NCI-H510A (cell line): ENCODE measurements at regions not wholly inside any gene's neighbourhood (a gene's known extent, or its start where the extent isn't known, plus 50 kb on each side); places are given as distances from the start of the nearest gene placed in this dataset.

Experiments used
- DNase-seq: peaks from one replicate; lab custom pipeline; 2025; lab: John Stamatoyannopoulos, UW

DNA sequence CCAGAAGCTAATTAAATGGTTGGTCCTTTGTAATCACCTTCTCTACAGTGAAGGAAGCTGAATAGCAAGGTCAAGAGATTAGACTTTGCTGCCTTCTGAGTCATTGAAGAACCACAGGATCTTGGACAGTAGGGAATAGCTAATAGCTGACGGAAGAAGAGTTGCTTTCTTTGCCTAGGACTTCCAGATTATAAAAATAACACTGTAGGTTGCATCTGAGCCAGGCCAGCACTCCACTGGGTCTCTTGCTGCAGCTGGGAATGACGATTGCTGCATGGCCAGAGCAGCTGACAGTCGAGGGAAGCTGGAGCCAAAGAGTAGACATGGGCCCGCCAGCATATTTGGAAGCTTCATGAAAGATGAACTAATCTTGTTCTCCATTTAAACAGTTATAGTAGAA, 81.5 kb upstream of the KCNMB2 start:
- no peak for DNase-seq

DNA sequence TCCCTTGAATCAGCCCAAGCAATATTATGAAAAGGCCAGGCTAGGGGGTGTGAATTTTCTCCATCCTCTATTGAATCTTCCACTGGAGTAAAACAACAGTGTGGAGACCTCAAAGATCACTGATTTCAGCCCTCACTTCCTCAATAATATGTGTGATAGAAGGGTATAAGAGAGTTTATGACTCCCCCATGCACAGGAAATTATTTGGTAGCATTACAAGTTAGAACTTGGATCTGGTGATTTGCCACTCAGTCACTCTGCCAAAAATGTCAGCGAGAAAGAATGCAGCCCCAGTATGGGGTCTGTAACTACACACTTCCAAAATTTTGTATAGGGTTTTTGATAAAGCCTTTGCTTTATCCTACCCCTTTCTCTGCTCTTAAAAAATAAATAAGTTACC, 81.0 kb upstream of the KCNMB2 start:
- no peak for DNase-seq

DNA sequence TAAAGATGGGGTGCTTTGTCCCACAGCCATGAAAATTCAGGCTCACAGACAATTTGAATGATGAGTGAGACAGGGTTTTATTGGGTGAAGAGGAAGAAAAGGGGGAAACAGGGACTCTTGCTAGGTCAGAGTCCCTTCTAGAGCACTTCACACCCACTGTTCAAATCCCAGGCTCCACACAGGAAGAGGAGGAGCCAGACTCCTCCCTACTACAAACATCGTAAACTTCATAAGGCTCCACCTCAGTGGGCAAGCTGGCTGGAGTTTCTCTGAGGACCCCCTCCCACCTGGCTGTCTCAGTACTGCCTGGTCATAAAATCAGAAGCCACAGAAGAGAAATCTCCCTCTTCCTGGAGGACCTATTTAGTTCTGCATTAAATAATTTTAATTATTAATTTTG, 80.3 kb upstream of the KCNMB2 start:
- DNase-seq: no peak

GRCh38 chr3:178456621-178457285, 79.5 kb upstream of the KCNMB2 start:
- DNase-seq: no peak

DNA sequence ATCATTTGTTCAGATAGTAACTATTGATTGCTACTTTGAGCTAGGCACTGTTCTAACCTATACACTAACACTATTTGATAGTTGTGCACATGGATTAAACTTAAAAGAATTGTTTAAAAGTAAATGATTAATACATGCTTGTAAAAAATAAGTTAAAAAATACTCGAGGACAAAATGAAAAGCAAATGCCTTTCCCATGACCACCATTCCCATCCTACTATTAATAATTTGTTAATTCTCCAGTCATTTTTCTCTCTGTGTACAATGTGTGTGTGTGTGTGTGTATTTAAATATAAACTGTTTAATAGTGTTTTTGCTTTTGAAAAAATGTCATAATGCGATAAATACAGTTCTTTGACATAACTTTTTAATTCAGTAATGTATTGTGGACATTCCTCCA, 78.7 kb upstream of the KCNMB2 start:
- no peak for DNase-seq

DNA sequence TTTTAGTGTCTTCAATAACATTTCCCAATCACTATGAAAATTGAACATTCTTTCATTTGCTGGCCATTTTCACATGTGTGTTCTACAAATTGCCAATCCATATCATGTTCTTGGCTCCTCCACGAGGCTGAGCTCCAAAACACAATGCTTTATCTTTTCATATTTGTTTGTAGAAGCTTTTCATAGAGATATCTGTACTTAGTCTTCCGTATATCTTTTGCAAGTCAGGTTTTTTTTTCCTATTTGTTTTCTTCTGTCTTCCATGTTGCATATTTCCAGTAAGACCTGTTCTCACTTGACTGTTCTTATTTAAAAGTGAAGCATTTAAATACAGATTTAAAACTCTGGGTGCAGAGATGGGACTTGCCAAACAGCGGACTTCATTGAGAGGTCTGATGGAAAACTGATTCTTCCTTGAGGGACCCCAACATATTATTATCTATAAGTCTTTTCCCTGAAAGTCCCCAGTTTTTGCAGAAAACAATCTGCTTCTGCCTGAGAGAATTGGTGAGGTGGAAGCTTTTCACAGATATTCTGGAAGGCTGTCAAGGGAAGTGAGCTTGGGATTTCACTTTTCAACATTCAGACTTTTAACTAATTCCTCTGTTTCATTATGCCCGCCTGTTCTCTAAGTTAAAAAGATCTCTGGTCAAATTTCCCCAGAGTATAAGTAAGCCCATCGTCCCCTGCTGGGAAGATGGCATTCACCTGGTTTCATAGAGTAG, 77.8 kb upstream of the KCNMB2 start:
- DNase-seq: no peak

DNA sequence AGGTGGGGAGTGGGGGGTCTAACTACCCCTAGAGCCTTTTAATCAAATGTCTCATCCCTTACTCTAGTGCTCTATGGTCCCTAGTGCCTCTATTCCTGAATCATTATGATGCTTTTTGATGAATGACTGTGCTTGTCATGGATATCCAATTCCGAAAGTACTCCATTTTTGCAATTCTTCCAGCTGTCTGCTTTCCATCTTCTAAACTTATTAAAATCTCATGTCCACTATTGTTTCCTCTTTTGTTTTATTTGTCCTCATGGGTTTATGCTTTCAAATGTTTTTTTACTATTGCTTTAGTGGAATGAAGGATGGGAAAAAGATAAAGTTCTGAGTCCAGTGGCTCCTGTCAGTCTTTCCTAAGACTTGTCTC, 77.2 kb upstream of the KCNMB2 start:
- no peak for DNase-seq

DNA sequence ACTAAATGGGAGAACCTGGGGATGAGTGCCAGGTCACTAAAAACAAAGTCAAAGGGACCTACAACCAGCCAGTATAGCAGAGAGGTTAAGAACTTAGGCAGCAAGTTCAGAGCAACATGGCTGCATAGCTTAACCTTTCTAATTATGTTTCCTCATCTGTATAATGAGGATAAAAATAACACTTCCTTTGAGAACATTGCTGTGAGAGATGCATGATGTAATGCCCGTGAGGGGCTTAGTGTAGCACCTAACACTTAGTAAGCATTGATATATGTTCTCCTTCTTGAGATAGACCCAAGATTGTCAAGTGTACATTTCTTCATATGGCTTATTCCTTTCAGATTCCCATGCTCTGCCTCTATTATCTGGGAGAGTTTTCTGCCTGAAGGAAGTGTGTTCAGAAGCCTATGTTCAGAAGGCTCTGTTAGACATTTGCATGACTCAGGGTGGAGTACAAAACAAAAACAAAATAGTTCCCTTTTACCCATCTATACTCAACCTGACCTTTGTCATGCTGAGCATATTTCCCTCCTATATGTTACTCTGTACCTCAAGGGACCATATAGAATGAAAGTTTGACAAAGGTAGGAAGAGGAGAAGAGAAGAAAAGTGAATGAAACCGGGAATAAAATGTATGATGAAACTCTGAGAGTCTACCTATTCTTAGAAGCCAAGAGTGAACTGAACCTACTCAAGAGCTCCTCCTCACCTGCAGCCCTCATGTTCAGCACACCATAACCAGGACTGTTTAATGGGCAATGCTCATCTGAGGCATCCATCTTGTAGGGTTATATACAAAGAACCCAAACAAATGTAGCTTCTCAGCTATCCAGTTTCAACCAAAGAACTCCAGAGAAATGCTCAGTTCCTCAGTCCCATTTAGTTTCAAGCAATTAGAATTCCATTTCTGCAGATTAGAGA, 70.7 kb upstream of the KCNMB2 start:
- DNase-seq: no peak

GRCh38 chr3:178472941-178473340, 63.3 kb upstream of the KCNMB2 start:
- DNase-seq: no peak

- DNase-seq: no peak
Observed at GRCh38 chr3:178474526-178474925, 61.7 kb upstream of the KCNMB2 start.

DNA sequence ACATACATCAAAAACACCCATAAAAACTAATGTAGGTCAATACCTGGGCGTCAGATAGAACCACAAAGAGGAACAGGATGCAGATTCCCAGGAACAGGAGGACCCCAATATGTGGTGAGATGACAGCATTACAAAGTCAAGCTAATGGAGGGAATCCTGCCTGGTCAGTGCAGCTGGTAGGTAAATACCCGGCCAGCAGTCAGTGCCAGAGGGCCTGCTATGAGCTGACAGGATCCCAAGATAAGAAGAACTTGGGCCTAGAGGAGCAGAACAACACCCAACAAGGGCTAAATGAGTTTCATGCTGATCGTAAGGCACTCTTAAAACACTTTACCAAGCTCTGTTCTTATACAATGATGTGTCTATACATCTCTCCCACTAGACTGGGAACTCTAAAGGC, 61.2 kb upstream of the KCNMB2 start:
- DNase-seq: no peak

- no peak for DNase-seq
Observed at GRCh38 chr3:178476886-178477285, 59.4 kb upstream of the KCNMB2 start.

DNA sequence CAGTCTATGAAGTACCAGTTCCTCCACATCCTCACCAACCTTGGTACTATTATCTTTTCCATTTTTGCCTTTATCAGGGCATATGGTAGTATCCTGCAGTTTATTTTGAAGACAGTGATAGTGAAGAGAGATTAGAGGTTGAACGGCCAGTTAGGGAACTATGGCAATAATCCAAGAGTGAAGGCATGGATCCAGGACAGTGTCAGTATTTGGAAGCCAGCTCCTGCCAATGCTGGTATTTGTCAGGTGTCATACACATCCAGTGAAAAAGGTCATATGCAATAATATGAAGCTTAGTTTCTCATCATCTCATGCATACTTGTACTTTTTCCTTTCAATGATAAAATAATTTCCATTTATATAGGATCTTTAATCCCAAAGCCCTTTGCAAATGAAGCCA, 56.8 kb upstream of the KCNMB2 start:
- no peak for DNase-seq

DNA sequence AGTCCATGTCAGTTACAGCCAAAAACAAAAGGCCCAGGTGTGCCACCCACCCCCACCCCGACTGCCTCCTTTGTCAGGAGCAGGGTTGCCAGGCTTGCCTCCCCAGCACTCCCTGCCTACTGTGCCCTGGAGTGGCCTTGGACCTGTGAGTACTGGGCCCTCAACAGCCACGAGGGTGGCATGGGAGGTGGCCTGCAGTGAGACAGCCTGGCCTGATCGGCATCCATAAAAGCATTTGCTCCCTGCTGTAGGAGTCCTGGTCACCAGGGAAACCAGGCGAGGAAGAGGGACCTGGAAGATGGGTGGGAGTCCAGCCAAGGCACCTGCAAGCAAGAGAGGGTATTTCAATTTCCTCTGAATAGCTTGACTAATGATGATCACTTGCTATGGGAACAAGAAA, 56.4 kb upstream of the KCNMB2 start:
- DNase-seq: no peak

- DNase-seq: no peak
Observed at GRCh38 chr3:178480274-178480673, 56.0 kb upstream of the KCNMB2 start.

GRCh38 chr3:178480795-178481194, 55.4 kb upstream of the KCNMB2 start:
- DNase-seq: no peak

GRCh38 chr3:178482981-178483380, 53.3 kb upstream of the KCNMB2 start:
- no peak for DNase-seq

- no peak for DNase-seq
Observed at GRCh38 chr3:178483704-178484103, 52.5 kb upstream of the KCNMB2 start.

DNA sequence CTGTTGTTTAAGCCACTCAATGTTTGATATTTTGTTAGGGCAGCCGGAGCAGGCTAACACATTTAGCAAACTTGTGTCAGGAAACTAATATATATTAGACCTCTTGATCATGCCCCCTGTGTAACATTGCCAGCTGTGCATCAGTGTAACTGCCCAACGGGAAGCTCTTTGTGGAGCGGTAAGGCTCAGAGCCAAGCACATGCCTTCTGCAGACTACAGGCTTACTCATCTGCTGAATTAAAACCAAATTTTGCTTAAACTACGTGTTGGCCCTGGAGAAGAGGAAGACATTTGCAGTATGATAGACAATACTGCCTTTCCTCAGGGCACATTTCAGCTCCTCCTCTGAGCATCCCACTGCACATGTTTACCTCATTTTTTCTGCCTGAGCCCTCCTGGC, 50.5 kb upstream of the KCNMB2 start:
- DNase-seq: no peak
